ENCODE measurements at regions not wholly inside any gene's neighbourhood (a gene's known extent, or its start where the extent isn't known, plus 50 kb on each side); places are given as distances from the start of the nearest gene placed in this dataset.

- no peaks in the 10 kb centered on the region for H3K36me3 ChIP-seq (ENCODE audit: insufficient read depth, low read length)
- no peak overlapping the region for H3K4me3 ChIP-seq (ENCODE audit: low read depth, low read length)
- peaks cover 56% of the 10 kb centered on the region for H3K27me3 ChIP-seq (ENCODE audit: insufficient read depth, low read length)
- no peak overlapping the region for H2AFZ ChIP-seq (ENCODE audit: low read length, unreplicated experiment)
- no peaks in the 10 kb centered on the region for H3K4me1 ChIP-seq (ENCODE audit: control insufficient read depth, insufficient read depth, low read length, unreplicated experiment)
- H3K79me2 ChIP-seq (ENCODE audit: control insufficient read depth, insufficient read depth, low read length, unreplicated experiment): no peaks in the 10 kb centered on the region
- no peak overlapping the region for H3K27ac ChIP-seq (ENCODE audit: low read depth, low read length)
Measured at GRCh38 chr10:6659451-6659850, 79.4 kb upstream of the PRKCQ start.

DNA sequence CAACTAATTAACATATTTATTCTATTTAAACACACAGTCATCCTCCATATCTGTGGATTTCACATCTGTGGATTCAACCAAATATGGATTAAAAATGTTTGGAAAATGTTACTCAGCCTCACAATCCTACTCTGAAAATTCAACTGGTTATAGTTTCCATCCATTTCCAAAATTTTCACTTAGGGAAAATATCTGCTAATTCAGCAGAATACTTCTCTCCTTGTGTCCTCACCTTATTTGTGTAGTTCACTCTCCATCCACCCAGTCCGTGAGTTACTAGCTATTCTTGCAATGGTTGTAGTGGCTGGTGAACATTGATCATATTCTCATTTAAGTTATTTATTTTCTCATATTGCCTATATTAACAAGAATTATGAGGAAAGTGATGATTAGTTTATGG, 77.6 kb upstream of the PRKCQ start:
- Histone ChIP-seq H3K36me3 (ENCODE audit: insufficient read depth, low read length) (no peaks in the 10 kb centered on the region), H3K4me3 (ENCODE audit: low read depth, low read length) (no peak overlapping the region), H3K79me2 (ENCODE audit: control insufficient read depth, insufficient read depth, low read length, unreplicated experiment) (no peaks in the 10 kb centered on the region), H3K4me1 (ENCODE audit: control insufficient read depth, insufficient read depth, low read length, unreplicated experiment) (no peaks in the 10 kb centered on the region), H3K27me3 (ENCODE audit: insufficient read depth, low read length) (peaks cover 60% of the 10 kb centered on the region), H2AFZ (ENCODE audit: low read length, unreplicated experiment) (no peak overlapping the region), H3K27ac (ENCODE audit: low read depth, low read length) (no peak overlapping the region)

DNA sequence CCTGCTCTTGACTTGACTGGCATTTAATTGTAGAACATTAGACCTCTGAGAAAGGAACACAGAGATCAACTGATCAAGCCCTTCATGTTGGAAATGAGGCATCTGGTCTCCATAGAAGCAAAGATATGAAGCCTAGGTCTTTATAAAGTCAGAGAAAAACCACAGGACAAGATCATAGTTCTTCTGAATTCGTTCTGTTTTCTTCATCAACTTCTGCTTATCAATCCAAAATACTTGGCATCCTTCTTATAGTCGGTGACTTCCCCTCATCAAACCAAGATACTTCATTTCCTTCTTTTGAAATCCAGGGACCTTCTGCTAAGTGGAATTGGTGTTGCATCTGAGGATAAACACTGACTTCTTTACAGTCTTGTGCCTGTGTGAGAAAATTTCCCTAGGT, 77.1 kb upstream of the PRKCQ start:
- Histone ChIP-seq H3K4me1 (ENCODE audit: control insufficient read depth, insufficient read depth, low read length, unreplicated experiment) (no peaks in the 10 kb centered on the region), H3K36me3 (ENCODE audit: insufficient read depth, low read length) (no peaks in the 10 kb centered on the region), H2AFZ (ENCODE audit: low read length, unreplicated experiment) (no peak overlapping the region), H3K27me3 (ENCODE audit: insufficient read depth, low read length) (peaks cover 60% of the 10 kb centered on the region), H3K79me2 (ENCODE audit: control insufficient read depth, insufficient read depth, low read length, unreplicated experiment) (no peaks in the 10 kb centered on the region), H3K27ac (ENCODE audit: low read depth, low read length) (no peak overlapping the region), H3K4me3 (ENCODE audit: low read depth, low read length) (no peak overlapping the region)

DNA sequence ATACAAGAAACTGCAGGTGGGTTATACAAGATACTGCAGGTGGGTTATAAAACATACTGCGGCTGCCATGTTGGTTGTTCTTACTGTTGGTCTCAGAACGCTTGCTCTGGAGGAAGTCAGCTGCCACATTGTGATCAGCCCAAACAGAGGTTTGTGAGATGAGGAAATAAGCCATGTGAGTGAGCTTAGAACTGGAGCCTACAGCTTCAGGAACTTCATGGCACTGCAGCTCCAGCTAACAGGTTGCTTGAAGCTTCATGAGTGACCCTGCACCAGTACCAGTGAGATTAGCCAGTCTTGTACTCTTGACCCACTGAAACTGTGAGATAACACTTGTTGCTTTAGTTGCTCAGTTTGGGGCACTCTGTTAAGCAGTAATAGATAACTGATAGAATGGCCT, 74.5 kb upstream of the PRKCQ start:
- H3K27me3 ChIP-seq (ENCODE audit: insufficient read depth, low read length): peaks cover 65% of the 10 kb centered on the region
- H3K36me3 ChIP-seq (ENCODE audit: insufficient read depth, low read length): no peaks in the 10 kb centered on the region
- no peak overlapping the region for H3K27ac ChIP-seq (ENCODE audit: low read depth, low read length)
- no peak overlapping the region for H3K4me3 ChIP-seq (ENCODE audit: low read depth, low read length)
- no peaks in the 10 kb centered on the region for H3K4me1 ChIP-seq (ENCODE audit: control insufficient read depth, insufficient read depth, low read length, unreplicated experiment)
- H2AFZ ChIP-seq (ENCODE audit: low read length, unreplicated experiment): no peak overlapping the region
- no peaks in the 10 kb centered on the region for H3K79me2 ChIP-seq (ENCODE audit: control insufficient read depth, insufficient read depth, low read length, unreplicated experiment)

- H3K79me2 ChIP-seq (ENCODE audit: control insufficient read depth, insufficient read depth, low read length, unreplicated experiment): no peaks in the 10 kb centered on the region
- no peaks in the 10 kb centered on the region for H3K36me3 ChIP-seq (ENCODE audit: insufficient read depth, low read length)
- no peak overlapping the region for H3K4me3 ChIP-seq (ENCODE audit: low read depth, low read length)
- H3K27me3 ChIP-seq (ENCODE audit: insufficient read depth, low read length): peaks cover 40% of the 10 kb centered on the region
- H3K4me1 ChIP-seq (ENCODE audit: control insufficient read depth, insufficient read depth, low read length, unreplicated experiment): no peaks in the 10 kb centered on the region
- H3K27ac ChIP-seq (ENCODE audit: low read depth, low read length): no peak overlapping the region
- H2AFZ ChIP-seq (ENCODE audit: low read length, unreplicated experiment): no peak overlapping the region
Measured at GRCh38 chr10:6650586-6650985, 70.5 kb upstream of the PRKCQ start.

GRCh38 chr10:6649903-6650302, 69.8 kb upstream of the PRKCQ start:
- Histone ChIP-seq H3K36me3 (ENCODE audit: insufficient read depth, low read length) (no peaks in the 10 kb centered on the region), H3K4me1 (ENCODE audit: control insufficient read depth, insufficient read depth, low read length, unreplicated experiment) (no peaks in the 10 kb centered on the region), H3K79me2 (ENCODE audit: control insufficient read depth, insufficient read depth, low read length, unreplicated experiment) (no peaks in the 10 kb centered on the region), H3K4me3 (ENCODE audit: low read depth, low read length) (no peak overlapping the region), H3K27ac (ENCODE audit: low read depth, low read length) (no peak overlapping the region), H2AFZ (ENCODE audit: low read length, unreplicated experiment) (no peak overlapping the region), H3K27me3 (ENCODE audit: insufficient read depth, low read length) (peaks cover 38% of the 10 kb centered on the region)

GRCh38 chr10:6648894-6649720, 69.0 kb upstream of the PRKCQ start:
- no peaks in the 10 kb centered on the region for H3K4me1 ChIP-seq (ENCODE audit: control insufficient read depth, insufficient read depth, low read length, unreplicated experiment)
- H2AFZ ChIP-seq (ENCODE audit: low read length, unreplicated experiment): no peak overlapping the region
- no peaks in the 10 kb centered on the region for H3K36me3 ChIP-seq (ENCODE audit: insufficient read depth, low read length)
- no peaks in the 10 kb centered on the region for H3K79me2 ChIP-seq (ENCODE audit: control insufficient read depth, insufficient read depth, low read length, unreplicated experiment)
- H3K4me3 ChIP-seq (ENCODE audit: low read depth, low read length): no peak overlapping the region
- peaks cover 31% of the 10 kb centered on the region for H3K27me3 ChIP-seq (ENCODE audit: insufficient read depth, low read length)
- H3K27ac ChIP-seq (ENCODE audit: low read depth, low read length): no peak overlapping the region

DNA sequence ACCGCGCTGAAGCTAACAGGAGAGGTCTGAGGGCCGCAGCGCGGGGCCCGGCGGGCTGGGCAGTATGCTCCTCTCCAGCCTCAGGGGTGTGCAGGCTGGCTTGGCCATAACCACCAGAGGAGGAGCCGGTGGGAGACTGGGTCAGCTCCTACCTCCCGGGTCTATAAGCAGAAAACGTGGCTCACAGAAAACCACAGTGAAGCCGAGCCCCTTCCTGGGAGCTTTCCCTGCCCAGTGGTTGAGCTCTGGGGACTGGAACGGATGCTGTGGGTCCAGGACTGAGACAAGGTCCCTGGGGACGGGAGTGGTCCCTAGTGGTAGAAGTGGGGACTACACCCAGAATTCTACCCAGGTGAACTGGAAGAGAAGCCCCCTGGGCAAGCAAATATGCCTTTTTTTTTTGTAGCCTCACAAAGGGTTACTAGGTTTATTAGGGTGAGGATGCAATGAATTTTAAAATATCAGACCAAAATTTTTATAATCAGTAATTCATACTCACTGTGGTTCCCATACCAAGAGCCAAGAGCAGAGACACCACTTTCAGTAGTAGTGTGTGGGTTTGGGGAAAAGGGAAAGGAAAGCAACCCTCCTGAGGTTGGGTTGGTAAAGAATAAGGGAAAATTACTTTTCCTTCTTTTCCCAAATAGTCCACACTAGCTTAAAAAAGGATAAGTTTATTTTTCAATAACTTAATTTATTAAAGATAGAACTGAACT, 67.9 kb upstream of the PRKCQ start:
- Histone ChIP-seq H3K4me3 (ENCODE audit: low read depth, low read length) (no peak overlapping the region), H3K36me3 (ENCODE audit: insufficient read depth, low read length) (no peaks in the 10 kb centered on the region), H3K4me1 (ENCODE audit: control insufficient read depth, insufficient read depth, low read length, unreplicated experiment) (no peaks in the 10 kb centered on the region), H3K79me2 (ENCODE audit: control insufficient read depth, insufficient read depth, low read length, unreplicated experiment) (no peaks in the 10 kb centered on the region), H3K27me3 (ENCODE audit: insufficient read depth, low read length) (peaks cover 19% of the 10 kb centered on the region), H2AFZ (ENCODE audit: low read length, unreplicated experiment) (no peak overlapping the region), H3K27ac (ENCODE audit: low read depth, low read length) (no peak overlapping the region)

DNA sequence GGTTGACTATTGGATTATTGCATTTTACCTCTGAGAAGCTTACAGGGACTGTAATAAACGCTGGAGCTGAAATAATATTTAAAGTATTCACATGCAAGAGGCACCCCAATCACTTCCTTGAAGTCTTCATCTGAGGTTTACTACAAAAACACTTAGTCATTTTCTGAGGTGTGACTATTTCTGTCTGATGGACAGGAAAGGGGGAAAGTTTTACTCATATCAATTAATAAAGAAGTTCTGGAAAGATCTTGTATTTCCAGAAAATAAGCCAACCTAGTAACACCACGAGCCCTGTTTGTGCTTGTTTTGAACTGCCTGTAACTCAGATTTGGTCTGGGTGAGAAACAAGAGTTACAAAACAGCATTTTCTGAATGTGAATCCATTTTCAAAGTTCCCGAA, 63.9 kb upstream of the PRKCQ start:
- Histone ChIP-seq H3K79me2 (ENCODE audit: control insufficient read depth, insufficient read depth, low read length, unreplicated experiment) (no peaks in the 10 kb centered on the region), H3K27me3 (ENCODE audit: insufficient read depth, low read length) (peaks cover 12% of the 10 kb centered on the region), H3K27ac (ENCODE audit: low read depth, low read length) (no peak overlapping the region), H3K36me3 (ENCODE audit: insufficient read depth, low read length) (no peaks in the 10 kb centered on the region), H3K4me3 (ENCODE audit: low read depth, low read length) (no peak overlapping the region), H3K4me1 (ENCODE audit: control insufficient read depth, insufficient read depth, low read length, unreplicated experiment) (no peaks in the 10 kb centered on the region), H2AFZ (ENCODE audit: low read length, unreplicated experiment) (no peak overlapping the region)

- H3K36me3 ChIP-seq (ENCODE audit: insufficient read depth, low read length): no peaks in the 10 kb centered on the region
- no peak overlapping the region for H2AFZ ChIP-seq (ENCODE audit: low read length, unreplicated experiment)
- no peaks in the 10 kb centered on the region for H3K79me2 ChIP-seq (ENCODE audit: control insufficient read depth, insufficient read depth, low read length, unreplicated experiment)
- H3K4me1 ChIP-seq (ENCODE audit: control insufficient read depth, insufficient read depth, low read length, unreplicated experiment): no peaks in the 10 kb centered on the region
- peaks cover 17% of the 10 kb centered on the region for H3K27me3 ChIP-seq (ENCODE audit: insufficient read depth, low read length)
- no peak overlapping the region for H3K4me3 ChIP-seq (ENCODE audit: low read depth, low read length)
- no peak overlapping the region for H3K27ac ChIP-seq (ENCODE audit: low read depth, low read length)
Measured at GRCh38 chr10:6642876-6643275, 62.8 kb upstream of the PRKCQ start.

Measured in ACC112 (cell line).